GM12873 (cell line): ENCODE measurements at regions not wholly inside any gene's neighbourhood (a gene's known extent, or its start where the extent isn't known, plus 50 kb on each side); places are given as distances from the start of the nearest gene placed in this dataset.

ENCODE experiments used
- TF ChIP-seq, protein P1 (sequence below): IDR thresholded peaks from 2 replicates; pipeline ENCODE4 v1.5.1; 2012; ENCODE audit warnings: low read depth, mild to moderate bottlenecking, moderate library complexity, low read length, control low read depth; ENCODE audit not compliant: insufficient read depth; ENCODE audit errors: missing control alignments

GRCh38 chr2:122266636-122267035, 511.2 kb downstream of the TSN start:
- TF ChIP-seq, protein P1, sequence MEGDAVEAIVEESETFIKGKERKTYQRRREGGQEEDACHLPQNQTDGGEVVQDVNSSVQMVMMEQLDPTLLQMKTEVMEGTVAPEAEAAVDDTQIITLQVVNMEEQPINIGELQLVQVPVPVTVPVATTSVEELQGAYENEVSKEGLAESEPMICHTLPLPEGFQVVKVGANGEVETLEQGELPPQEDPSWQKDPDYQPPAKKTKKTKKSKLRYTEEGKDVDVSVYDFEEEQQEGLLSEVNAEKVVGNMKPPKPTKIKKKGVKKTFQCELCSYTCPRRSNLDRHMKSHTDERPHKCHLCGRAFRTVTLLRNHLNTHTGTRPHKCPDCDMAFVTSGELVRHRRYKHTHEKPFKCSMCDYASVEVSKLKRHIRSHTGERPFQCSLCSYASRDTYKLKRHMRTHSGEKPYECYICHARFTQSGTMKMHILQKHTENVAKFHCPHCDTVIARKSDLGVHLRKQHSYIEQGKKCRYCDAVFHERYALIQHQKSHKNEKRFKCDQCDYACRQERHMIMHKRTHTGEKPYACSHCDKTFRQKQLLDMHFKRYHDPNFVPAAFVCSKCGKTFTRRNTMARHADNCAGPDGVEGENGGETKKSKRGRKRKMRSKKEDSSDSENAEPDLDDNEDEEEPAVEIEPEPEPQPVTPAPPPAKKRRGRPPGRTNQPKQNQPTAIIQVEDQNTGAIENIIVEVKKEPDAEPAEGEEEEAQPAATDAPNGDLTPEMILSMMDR = no peak

- TF ChIP-seq, protein P1 = no peak
Observed at GRCh38 chr2:122267947-122268346, 512.5 kb downstream of the TSN start.

DNA sequence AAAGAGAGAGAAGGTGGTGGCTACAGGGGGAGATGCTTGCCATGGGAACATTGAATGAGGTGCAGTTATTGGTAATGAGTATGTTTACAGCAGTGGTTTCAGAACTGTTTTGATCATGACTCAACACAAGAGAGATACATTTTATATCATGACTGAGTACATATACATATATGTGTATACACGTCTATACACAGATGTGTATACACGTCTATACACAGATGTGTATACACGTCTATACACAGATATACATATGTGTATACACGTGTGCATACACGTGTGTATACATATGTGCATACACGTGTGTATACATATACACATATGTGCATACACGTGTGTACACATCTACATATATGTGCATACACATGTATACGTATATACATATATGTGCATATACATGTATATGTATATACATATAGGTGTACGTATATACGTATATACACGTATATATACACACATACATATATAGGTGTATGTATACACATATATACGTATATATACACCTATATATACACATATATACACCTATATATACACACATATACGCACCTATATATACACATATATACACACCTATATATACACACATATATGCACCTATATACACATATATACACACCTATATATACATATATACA, 518.5 kb downstream of the TSN start:
- TF ChIP-seq, protein P1 = no peak

- TF ChIP-seq, protein P1 = no peak
Observed at GRCh38 chr2:122277956-122278355, 522.5 kb downstream of the TSN start.

DNA sequence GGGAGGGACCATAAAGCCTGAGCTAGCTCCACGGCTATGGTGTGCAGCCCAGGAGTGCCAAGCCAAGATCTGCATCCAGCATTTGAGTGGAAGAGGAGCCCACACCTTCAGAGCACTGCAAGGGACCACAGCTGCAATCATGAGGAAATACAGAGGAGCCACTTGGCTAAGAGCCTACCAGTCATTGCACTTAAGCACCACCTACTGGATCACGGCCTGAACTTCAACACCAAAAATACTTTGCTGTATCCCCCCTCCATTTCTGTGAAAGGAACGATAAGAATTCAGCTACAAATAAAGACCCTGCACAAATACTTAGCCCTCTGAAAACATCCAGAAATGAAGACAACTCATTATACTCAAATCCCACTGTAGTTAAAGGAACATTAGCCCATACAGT, 545.3 kb downstream of the TSN start:
- TF ChIP-seq, protein P1 = peak; percentile 37

DNA sequence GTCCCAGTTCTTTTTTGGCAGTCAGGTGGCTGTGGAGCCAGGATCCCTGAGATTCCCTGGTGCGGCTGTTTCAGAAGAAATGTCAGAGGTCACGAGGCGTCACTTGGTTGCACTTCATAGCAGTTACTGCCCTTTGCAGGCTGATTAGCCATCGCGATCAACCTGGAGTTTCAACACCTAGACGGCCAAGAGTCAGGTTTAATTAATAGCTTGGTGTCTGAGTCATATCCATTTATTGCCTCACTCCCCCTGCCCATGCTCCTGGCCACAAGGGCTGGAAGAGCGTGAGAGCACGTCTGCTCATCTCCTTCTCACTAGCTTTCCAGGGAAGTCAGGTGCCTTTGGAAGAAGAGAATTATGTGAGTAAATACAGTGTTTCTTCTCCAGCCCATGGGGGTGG, 552.3 kb downstream of the TSN start:
- TF ChIP-seq, protein P1 = no peak

GRCh38 chr2:122315306-122315705, 559.9 kb downstream of the TSN start:
- TF ChIP-seq, protein P1 = no peak
